Activated T-helper 1 cell treated with anti-CD3 and anti-CD28 coated beads, Interleukin-12 subunit alpha, Interleukin-12 subunit beta, Interleukin-2, Interleukin-4 antibody, amounts not matched to agents 30 ng/mL and 10 ng/mL and 1 ng/mL, durations not matched to agents 14 hours and 24 hours and 36 hours (primary cell): ENCODE measurements at regions not wholly inside any gene's neighbourhood (a gene's known extent, or its start where the extent isn't known, plus 50 kb on each side); places are given as distances from the start of the nearest gene placed in this dataset.

Experiments
- DNase-seq: peaks from one replicate; pipeline ENCODE4 v3.0.0; 2021; ENCODE audit warnings: low spot score
- H3K27ac Mint-ChIP-seq: one replicate; pipeline ENCODE4 v1.8.0; 2021; ENCODE audit warnings: mild to moderate bottlenecking, mixed read lengths
- H3K27me3 Mint-ChIP-seq: one replicate; pipeline ENCODE4 v1.8.0; 2022; ENCODE audit warnings: mild to moderate bottlenecking, moderate library complexity, mixed read lengths; ENCODE audit not compliant: insufficient read depth
- H3K36me3 Mint-ChIP-seq: one replicate; pipeline ENCODE4 v1.8.0; 2021; ENCODE audit warnings: low read depth, mixed read lengths
- H3K4me1 Mint-ChIP-seq: one replicate; pipeline ENCODE4 v1.8.0; 2021; ENCODE audit warnings: low read depth, mixed read lengths
- H3K4me3 Mint-ChIP-seq: one replicate; pipeline ENCODE4 v1.8.0; 2021; ENCODE audit warnings: mild to moderate bottlenecking, moderate library complexity, mixed read lengths
- H3K9me3 Mint-ChIP-seq: one replicate; pipeline ENCODE4 v1.8.0; 2021; ENCODE audit warnings: mixed read lengths
- intact Hi-C: fragments of 100-400 bp; cut with micrococcal nuclease; formaldehyde crosslinking; loops from one replicate; pipeline ENCODE4 v1.15.1; 2024

GRCh38 chr4:153114771-153115321 lies 89.4 kb upstream of the TRIM2 start:
- H3K36me3 Mint-ChIP-seq, result no peaks in the 10 kb centered on the region
- H3K4me1 Mint-ChIP-seq, result no peaks in the 10 kb centered on the region
- no peak overlapping the region for H3K27ac Mint-ChIP-seq
- no peak overlapping the region for H3K4me3 Mint-ChIP-seq
- intact Hi-C loops, result loop anchor here (1.0 to 10.0 kb wide), 7 partner anchors 30 to 630 kb away; partner anchors contain the start of genes ARFIP1, FBXW7, FHDC1 and TIGD4
- peak; percentile 31 for DNase-seq
- peaks cover 6% of the 10 kb centered on the region for H3K27me3 Mint-ChIP-seq
- H3K9me3 Mint-ChIP-seq, result no peaks in the 10 kb centered on the region

- Mint-ChIP-seq H3K27ac (peak overlapping the region; percentile 80), H3K27me3 (peaks cover 6% of the 10 kb centered on the region), H3K9me3 (no peaks in the 10 kb centered on the region), H3K4me1 (no peaks in the 10 kb centered on the region), H3K4me3 (peak overlapping the region; percentile 56), H3K36me3 (no peaks in the 10 kb centered on the region)
- peak; percentile 69 for DNase-seq
- intact Hi-C loops, result loop anchor here (1.0 to 10.0 kb wide), 10 partner anchors 19 to 631 kb away; partner anchors contain the start of genes ARFIP1, FBXW7, FHDC1 and TIGD4
These were observed 88.6 kb upstream of the TRIM2 start for GRCh38 chr4:153115322-153116290.

GRCh38 chr4:153116291-153116680 lies 88.0 kb upstream of the TRIM2 start:
- Mint-ChIP-seq H3K4me3 (peak overlapping the region; percentile 56), H3K9me3 (no peaks in the 10 kb centered on the region), H3K36me3 (no peaks in the 10 kb centered on the region), H3K27ac (peak overlapping the region; percentile 80), H3K27me3 (peaks cover 5% of the 10 kb centered on the region), H3K4me1 (no peaks in the 10 kb centered on the region)
- no peak for DNase-seq
- intact Hi-C loops, result loop anchor here (1.0 to 10.0 kb wide), 6 partner anchors 18 to 631 kb away; partner anchors contain the start of gene FBXW7

GRCh38 chr4:153116801-153117200 lies 87.4 kb upstream of the TRIM2 start:
- DNase-seq, result no peak
- Mint-ChIP-seq H3K4me3 (peak overlapping the region; percentile 9), H3K4me1 (no peaks in the 10 kb centered on the region), H3K36me3 (no peaks in the 10 kb centered on the region), H3K27ac (no peak overlapping the region), H3K27me3 (peaks cover 5% of the 10 kb centered on the region), H3K9me3 (no peaks in the 10 kb centered on the region)
- intact Hi-C loops, result loop anchor here (1.0 to 10.0 kb wide), 6 partner anchors 18 to 632 kb away; partner anchors contain the start of gene FBXW7

GRCh38 chr4:153117554-153117953 lies 86.7 kb upstream of the TRIM2 start:
- Mint-ChIP-seq H3K9me3 (no peaks in the 10 kb centered on the region), H3K27me3 (peaks cover 5% of the 10 kb centered on the region), H3K4me1 (no peaks in the 10 kb centered on the region), H3K36me3 (no peaks in the 10 kb centered on the region), H3K4me3 (no peak overlapping the region), H3K27ac (peak overlapping the region; percentile 11)
- no peak for DNase-seq
- intact Hi-C loops, result loop anchor here (5.0 to 10.0 kb wide), 3 partner anchors 433 to 633 kb away; partner anchors contain the start of gene FBXW7

- Mint-ChIP-seq H3K27ac (no peak overlapping the region), H3K9me3 (no peaks in the 10 kb centered on the region), H3K4me1 (no peaks in the 10 kb centered on the region), H3K27me3 (peaks cover 7% of the 10 kb centered on the region), H3K36me3 (no peaks in the 10 kb centered on the region), H3K4me3 (no peak overlapping the region)
- DNase-seq, result no peak
- intact Hi-C loops, result loop anchor here (5.0 to 10.0 kb wide), 3 partner anchors 435 to 635 kb away; partner anchors contain the start of gene FBXW7
These were observed 84.6 kb upstream of the TRIM2 start for GRCh38 chr4:153119626-153120025.

GRCh38 chr4:153120235-153120634 lies 84.0 kb upstream of the TRIM2 start:
- no peaks in the 10 kb centered on the region for H3K36me3 Mint-ChIP-seq
- no peak for DNase-seq
- peaks cover 6% of the 10 kb centered on the region for H3K27me3 Mint-ChIP-seq
- intact Hi-C loops, result no loop called here
- no peaks in the 10 kb centered on the region for H3K9me3 Mint-ChIP-seq
- no peaks in the 10 kb centered on the region for H3K4me1 Mint-ChIP-seq
- no peak overlapping the region for H3K27ac Mint-ChIP-seq
- no peak overlapping the region for H3K4me3 Mint-ChIP-seq

- no peak overlapping the region for H3K27ac Mint-ChIP-seq
- H3K9me3 Mint-ChIP-seq, result no peaks in the 10 kb centered on the region
- no peak overlapping the region for H3K4me3 Mint-ChIP-seq
- no peak for DNase-seq
- no peaks in the 10 kb centered on the region for H3K4me1 Mint-ChIP-seq
- intact Hi-C loops, result no loop called here
- peaks cover 12% of the 10 kb centered on the region for H3K27me3 Mint-ChIP-seq
- H3K36me3 Mint-ChIP-seq, result no peaks in the 10 kb centered on the region
These were observed 81.4 kb upstream of the TRIM2 start for GRCh38 chr4:153122855-153123254.

- Mint-ChIP-seq H3K36me3 (no peaks in the 10 kb centered on the region), H3K27me3 (peaks cover 14% of the 10 kb centered on the region), H3K4me1 (no peaks in the 10 kb centered on the region), H3K9me3 (peaks cover 5% of the 10 kb centered on the region), H3K27ac (no peak overlapping the region), H3K4me3 (no peak overlapping the region)
- no peak for DNase-seq
- intact Hi-C loops, result no loop called here
These were observed 78.1 kb upstream of the TRIM2 start for GRCh38 chr4:153126137-153126536.

- intact Hi-C loops, result loop anchor here (1.0 kb wide), 2 partner anchors 45 to 282 kb away; no protein-coding TSS in a partner anchor
- H3K27ac Mint-ChIP-seq, result no peak overlapping the region
- H3K9me3 Mint-ChIP-seq, result peaks cover 5% of the 10 kb centered on the region
- no peaks in the 10 kb centered on the region for H3K4me1 Mint-ChIP-seq
- no peaks in the 10 kb centered on the region for H3K36me3 Mint-ChIP-seq
- H3K4me3 Mint-ChIP-seq, result no peak overlapping the region
- peak; percentile 71 for DNase-seq
- H3K27me3 Mint-ChIP-seq, result peaks cover 28% of the 10 kb centered on the region
These were observed 76.3 kb upstream of the TRIM2 start for GRCh38 chr4:153127760-153128494.

- intact Hi-C loops, result no loop called here
- H3K4me1 Mint-ChIP-seq, result peaks cover 25% of the 10 kb centered on the region
- peaks cover 5% of the 10 kb centered on the region for H3K9me3 Mint-ChIP-seq
- no peak overlapping the region for H3K4me3 Mint-ChIP-seq
- H3K27me3 Mint-ChIP-seq, result peaks cover 28% of the 10 kb centered on the region
- DNase-seq, result no peak
- H3K36me3 Mint-ChIP-seq, result no peaks in the 10 kb centered on the region
- H3K27ac Mint-ChIP-seq, result no peak overlapping the region
These were observed 72.6 kb upstream of the TRIM2 start for GRCh38 chr4:153131596-153131995.

- intact Hi-C loops, result no loop called here
- Mint-ChIP-seq H3K27me3 (peaks cover 22% of the 10 kb centered on the region), H3K4me1 (peaks cover 26% of the 10 kb centered on the region)
These were observed 67.1 kb upstream of the TRIM2 start for GRCh38 chr4:153137159-153137558.

More at GRCh38 chr4:153137159-153137558, 67.1 kb upstream of the TRIM2 start:
- Mint-ChIP-seq H3K27ac (no peak overlapping the region), H3K4me3 (no peak overlapping the region), H3K9me3 (no peaks in the 10 kb centered on the region), H3K36me3 (no peaks in the 10 kb centered on the region)
- no peak for DNase-seq
